Left ventricle myocardium inferior (tissue), 1 donor: ENCODE measurements at regions not wholly inside any gene's neighbourhood (a gene's known extent, or its start where the extent isn't known, plus 50 kb on each side); places are given as distances from the start of the nearest gene placed in this dataset.

Experiments
- DNase-seq: peaks from one replicate; pipeline ENCODE4 v3.0.0-alpha.2; 2020
- H3K27ac ChIP-seq: fragments of 200-600 bp; replicated peaks from 2 replicates; pipeline ENCODE4 v1.8.0; 2021
- H3K27me3 ChIP-seq: fragments of 200-600 bp; 2 replicates; pipeline ENCODE4 v1.8.0; 2021; ENCODE audit warnings: low read depth
- H3K36me3 ChIP-seq: fragments of 200-600 bp; 2 replicates; pipeline ENCODE4 v1.8.0; 2021
- H3K4me1 ChIP-seq: fragments of 200-600 bp; 2 replicates; pipeline ENCODE4 v1.8.0; 2021
- H3K4me3 ChIP-seq: fragments of 200-600 bp; 2 replicates; pipeline ENCODE4 v1.8.0; 2021; ENCODE audit warnings: mild to moderate bottlenecking, moderate library complexity
- H3K9me3 ChIP-seq: fragments of 200-600 bp; replicated peaks from 2 replicates; pipeline ENCODE4 v1.8.0; 2021
- CTCF ChIP-seq: fragments of 200-600 bp; IDR thresholded peaks from 2 replicates; pipeline ENCODE4 v1.8.0; 2021; ENCODE audit warnings: antibody characterized with exemption, mild to moderate bottlenecking, borderline replicate concordance
- intact Hi-C: fragments of 100-400 bp; cut with micrococcal nuclease; formaldehyde crosslinking; loops from one replicate; pipeline ENCODE4 v1.11.0; 2022
- donor health status: DM: no; HTN: yes; CAD: no; lungs with severe emphysema.

GRCh38 chr13:83825676-83826075, 56.6 kb downstream of the SLITRK1 start:
- H3K9me3 ChIP-seq = no peaks in the 10 kb centered on the region
- intact Hi-C loops = no loop called here
- no peaks in the 10 kb centered on the region for H3K4me1 ChIP-seq
- no peaks in the 10 kb centered on the region for H3K27me3 ChIP-seq
- H3K27ac ChIP-seq = no peak overlapping the region
- TF ChIP-seq CTCF = no peak
- DNase-seq = no peak
- H3K36me3 ChIP-seq = no peaks in the 10 kb centered on the region
- no peak overlapping the region for H3K4me3 ChIP-seq

GRCh38 chr13:83824560-83824959, 57.7 kb downstream of the SLITRK1 start:
- Histone ChIP-seq H3K9me3 (no peaks in the 10 kb centered on the region), H3K36me3 (no peaks in the 10 kb centered on the region), H3K27ac (no peak overlapping the region), H3K4me3 (no peak overlapping the region), H3K4me1 (no peaks in the 10 kb centered on the region), H3K27me3 (no peaks in the 10 kb centered on the region)
- no peak for DNase-seq
- no peak for TF ChIP-seq CTCF
- intact Hi-C loops = no loop called here

- DNase-seq = no peak
- H3K36me3 ChIP-seq = no peaks in the 10 kb centered on the region
- H3K9me3 ChIP-seq = no peaks in the 10 kb centered on the region
- intact Hi-C loops = no loop called here
- TF ChIP-seq CTCF = no peak
- H3K4me1 ChIP-seq = no peaks in the 10 kb centered on the region
- H3K4me3 ChIP-seq = no peak overlapping the region
- no peaks in the 10 kb centered on the region for H3K27me3 ChIP-seq
- H3K27ac ChIP-seq = no peak overlapping the region
Measured at GRCh38 chr13:83824120-83824519, 58.2 kb downstream of the SLITRK1 start.

GRCh38 chr13:83819611-83820010, 62.7 kb downstream of the SLITRK1 start:
- peaks cover 6% of the 10 kb centered on the region for H3K9me3 ChIP-seq
- H3K4me3 ChIP-seq = no peak overlapping the region
- H3K36me3 ChIP-seq = no peaks in the 10 kb centered on the region
- H3K4me1 ChIP-seq = no peaks in the 10 kb centered on the region
- no peak overlapping the region for H3K27ac ChIP-seq
- DNase-seq = no peak
- no peaks in the 10 kb centered on the region for H3K27me3 ChIP-seq
- intact Hi-C loops = no loop called here
- no peak for TF ChIP-seq CTCF

GRCh38 chr13:83819156-83819555, 63.1 kb downstream of the SLITRK1 start:
- DNase-seq = no peak
- Histone ChIP-seq H3K27me3 (no peaks in the 10 kb centered on the region), H3K4me3 (no peak overlapping the region), H3K9me3 (peaks cover 6% of the 10 kb centered on the region), H3K36me3 (no peaks in the 10 kb centered on the region), H3K4me1 (no peaks in the 10 kb centered on the region), H3K27ac (no peak overlapping the region)
- TF ChIP-seq CTCF = no peak
- intact Hi-C loops = no loop called here

- Histone ChIP-seq H3K27ac (no peak overlapping the region), H3K36me3 (no peaks in the 10 kb centered on the region), H3K9me3 (peaks cover 6% of the 10 kb centered on the region), H3K4me1 (no peaks in the 10 kb centered on the region), H3K27me3 (no peaks in the 10 kb centered on the region), H3K4me3 (no peak overlapping the region)
- TF ChIP-seq CTCF = no peak
- intact Hi-C loops = no loop called here
- no peak for DNase-seq
Measured at GRCh38 chr13:83816081-83816480, 66.2 kb downstream of the SLITRK1 start.
